ENCODE measurements at regions not wholly inside any gene's neighbourhood (a gene's known extent, or its start where the extent isn't known, plus 50 kb on each side); places are given as distances from the start of the nearest gene placed in this dataset.

- TF ChIP-seq CTCF (IDR thresholded peaks at IDR 0.05) (no peak), POLR2A (IDR thresholded peaks at IDR 0.05) (no peak)
Measured at GRCh38 chr1:238380167-238380566, 489.4 kb upstream of the ZP4 start.
